GM06990 (cell line): ENCODE measurements at regions not wholly inside any gene's neighbourhood (a gene's known extent, or its start where the extent isn't known, plus 50 kb on each side); places are given as distances from the start of the nearest gene placed in this dataset.

Experiments
- DNase-seq: peaks from one replicate; pipeline ENCODE4 v3.0.0-alpha.2; 2011; ENCODE audit not compliant: insufficient read length; ENCODE audit errors: extremely low read depth
- H3K27me3 ChIP-seq: replicated peaks from 2 replicates; pipeline ENCODE4 v1.6.0; 2011; ENCODE audit warnings: low read length; ENCODE audit not compliant: control insufficient read depth, insufficient read depth
- H3K36me3 ChIP-seq: 2 replicates; pipeline ENCODE4 v1.5.1; 2011; ENCODE audit warnings: low read length; ENCODE audit not compliant: control insufficient read depth, insufficient read depth
- H3K4me3 ChIP-seq: replicated peaks from 2 replicates; pipeline ENCODE4 v1.5.1; 2011; ENCODE audit warnings: low read depth, mild to moderate bottlenecking, control low read depth, low read length
- CTCF ChIP-seq: IDR thresholded peaks from 2 replicates; pipeline ENCODE4 v1.5.1; 2011; ENCODE audit warnings: low read length, control low read depth, mild to moderate bottlenecking, inconsistent platforms; ENCODE audit not compliant: insufficient read depth, poor library complexity, severe bottlenecking

DNA sequence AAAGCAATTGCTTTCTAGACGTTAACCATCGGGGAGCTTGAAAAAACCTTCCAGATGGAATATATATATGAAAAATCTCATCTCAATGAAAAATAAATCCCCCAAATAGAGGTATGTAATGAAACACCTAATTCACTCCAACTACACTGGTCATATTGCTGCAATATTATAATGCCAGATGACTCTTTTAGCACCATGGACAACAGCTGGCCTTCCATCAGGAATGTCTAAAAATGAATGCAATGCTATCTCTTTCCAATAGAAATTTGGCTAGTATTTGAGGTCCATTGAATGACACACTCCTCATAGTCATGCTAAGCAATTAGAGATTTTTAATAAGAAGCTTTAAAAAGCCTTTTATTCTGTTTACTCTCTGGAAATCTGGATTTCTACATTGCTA lies 340.2 kb upstream of the BRINP1 start:
- no peaks in the 10 kb centered on the region for H3K27me3 ChIP-seq
- no peaks in the 10 kb centered on the region for H3K36me3 ChIP-seq
- TF ChIP-seq CTCF, result no peak
- no peak for DNase-seq
- H3K4me3 ChIP-seq, result no peak overlapping the region

DNA sequence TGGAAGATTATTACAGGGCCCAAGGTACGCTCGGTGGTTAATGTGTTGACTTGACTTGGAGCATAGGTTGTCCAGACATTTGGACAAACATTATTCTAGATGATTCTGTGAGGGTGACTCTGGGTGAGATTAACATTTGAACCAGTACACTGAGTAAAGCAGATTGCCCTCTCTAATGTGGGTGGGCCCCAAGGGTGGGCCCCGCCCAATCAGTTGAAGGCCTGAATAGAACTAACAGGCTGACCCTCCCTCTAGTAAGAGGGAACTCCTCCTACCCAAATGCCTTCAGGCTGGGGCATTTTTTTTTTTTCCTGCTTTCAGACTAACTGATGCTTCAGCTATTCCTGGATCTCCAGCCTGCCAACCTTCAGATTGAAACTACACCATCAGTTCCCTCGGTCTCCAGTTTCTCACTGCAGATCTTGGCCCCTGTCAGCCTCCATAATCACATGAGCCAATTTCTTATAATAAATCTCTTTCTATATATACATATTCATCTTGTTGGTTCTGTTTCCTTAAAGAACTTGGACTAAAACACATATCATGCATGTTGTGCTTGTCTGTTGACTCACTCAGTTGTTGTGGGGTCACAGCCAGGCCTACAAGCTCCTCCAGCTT lies 338.1 kb upstream of the BRINP1 start:
- no peak for DNase-seq
- TF ChIP-seq CTCF, result no peak
- H3K4me3 ChIP-seq, result no peak overlapping the region
- H3K27me3 ChIP-seq, result no peaks in the 10 kb centered on the region
- H3K36me3 ChIP-seq, result no peaks in the 10 kb centered on the region

- Histone ChIP-seq H3K4me3 (no peak overlapping the region), H3K36me3 (no peaks in the 10 kb centered on the region), H3K27me3 (no peaks in the 10 kb centered on the region; the same call in 1 of the 2 replicates)
- DNase-seq, result no peak
- no peak for TF ChIP-seq CTCF
Observed at GRCh38 chr9:119701651-119702050, 332.4 kb upstream of the BRINP1 start.

- no peak overlapping the region for H3K4me3 ChIP-seq
- no peak for TF ChIP-seq CTCF
- DNase-seq, result no peak
Observed at GRCh38 chr9:119698535-119698934, 329.3 kb upstream of the BRINP1 start.

DNA sequence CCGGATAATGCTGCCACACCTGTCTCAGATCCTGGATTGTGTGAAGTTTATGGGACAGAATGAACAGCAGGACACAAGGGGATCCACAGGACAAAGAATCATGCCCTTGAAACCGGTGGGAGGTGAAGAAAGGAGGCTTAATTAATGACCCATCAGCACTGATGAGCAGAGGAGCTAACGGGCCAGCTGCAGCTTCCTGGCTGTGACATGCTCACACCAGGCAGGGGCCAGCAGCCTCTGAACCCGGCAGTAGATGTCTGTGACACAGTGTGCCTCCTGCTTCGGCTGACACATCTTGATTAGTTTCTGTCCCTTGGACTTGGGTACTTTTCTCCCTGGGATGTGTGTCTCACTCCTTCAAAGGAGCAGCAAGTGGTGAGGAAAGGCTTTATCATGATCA lies 328.8 kb upstream of the BRINP1 start:
- no peak for TF ChIP-seq CTCF
- no peaks in the 10 kb centered on the region; the same call in 1 of the 2 replicates for H3K27me3 ChIP-seq
- DNase-seq, result no peak
- H3K4me3 ChIP-seq, result no peak overlapping the region
- no peaks in the 10 kb centered on the region for H3K36me3 ChIP-seq

More at GRCh38 chr9:119698535-119698934, 329.3 kb upstream of the BRINP1 start:
- no peaks in the 10 kb centered on the region; the same call in 1 of the 2 replicates for H3K27me3 ChIP-seq
- H3K36me3 ChIP-seq, result no peaks in the 10 kb centered on the region

DNA sequence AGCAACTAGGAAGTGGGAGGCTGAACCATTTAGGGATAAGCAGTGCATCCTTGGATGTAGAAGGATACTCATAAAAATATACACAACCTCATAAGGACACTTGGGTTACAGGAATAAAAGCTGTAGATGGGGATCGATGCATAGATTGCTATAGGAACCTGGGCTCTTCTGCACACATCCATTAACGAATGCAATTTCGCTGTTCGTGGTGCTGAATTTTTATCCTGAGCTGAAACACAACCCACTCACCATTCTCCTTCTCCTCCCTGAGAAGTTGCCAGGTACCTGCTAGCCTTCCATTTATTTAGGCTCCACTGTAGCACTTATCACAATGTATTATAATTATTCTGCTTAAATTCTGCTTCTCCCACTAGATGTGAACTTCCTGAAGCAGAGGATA lies 320.6 kb upstream of the BRINP1 start:
- no peak for DNase-seq
- TF ChIP-seq CTCF, result no peak
- H3K4me3 ChIP-seq, result no peak overlapping the region

More for the DNA sequence above, 320.6 kb upstream of the BRINP1 start:
- H3K36me3 ChIP-seq, result no peaks in the 10 kb centered on the region
- no peaks in the 10 kb centered on the region; the same call in 1 of the 2 replicates for H3K27me3 ChIP-seq
